SKM-1 (cell line): ENCODE measurements at regions not wholly inside any gene's neighbourhood (a gene's known extent, or its start where the extent isn't known, plus 50 kb on each side); places are given as distances from the start of the nearest gene placed in this dataset.
"Not testable (repeated sequence)": the region's sequence is repeated elsewhere in the genome, so short reads cannot be mapped to it uniquely, and the experiment has no call there.

Source experiments
- DNase-seq: peaks from one replicate; lab custom pipeline; 2025; ENCODE audit not compliant: unreplicated experiment; lab: John Stamatoyannopoulos, UW

GRCh38 chr21:33994373-33994772 lies 78.8 kb upstream of the ATP5PO start:
- no peak for DNase-seq

- DNase-seq: peak; percentile 81
Observed at GRCh38 chr21:33993286-33994231, 78.0 kb upstream of the ATP5PO start.

- DNase-seq: not testable (repeated sequence)
Observed at GRCh38 chr21:33992412-33992811, 76.8 kb upstream of the ATP5PO start.

- no peak for DNase-seq
Observed at GRCh38 chr21:33991133-33991532, 75.5 kb upstream of the ATP5PO start.

GRCh38 chr21:33989440-33989839 lies 73.8 kb upstream of the ATP5PO start:
- DNase-seq: no peak

- no peak for DNase-seq
Observed at GRCh38 chr21:33988237-33989017, 72.8 kb upstream of the ATP5PO start.

- no peak for DNase-seq
Observed at GRCh38 chr21:33987461-33987860, 71.9 kb upstream of the ATP5PO start.

GRCh38 chr21:33985117-33986050 lies 69.8 kb upstream of the ATP5PO start:
- DNase-seq: no peak

GRCh38 chr21:33984021-33984481 lies 68.4 kb upstream of the ATP5PO start:
- DNase-seq: no peak

- DNase-seq: no peak
Observed at GRCh38 chr21:33981391-33982101, 65.9 kb upstream of the ATP5PO start.

- DNase-seq: peak; percentile 71
Observed at GRCh38 chr21:33980276-33980916, 64.8 kb upstream of the ATP5PO start.

GRCh38 chr21:33978585-33978984 lies 63.0 kb upstream of the ATP5PO start:
- DNase-seq: no peak

- DNase-seq: no peak
Observed at GRCh38 chr21:33977721-33978369, 62.2 kb upstream of the ATP5PO start.

- no peak for DNase-seq
Observed at GRCh38 chr21:33977017-33977720, 61.6 kb upstream of the ATP5PO start.

GRCh38 chr21:33976082-33977016 lies 60.7 kb upstream of the ATP5PO start:
- DNase-seq: peak; percentile 93

GRCh38 chr21:33975548-33976081 lies 60.0 kb upstream of the ATP5PO start:
- peak; percentile 87 for DNase-seq
